PC-9 (cell line): ENCODE measurements at regions not wholly inside any gene's neighbourhood (a gene's known extent, or its start where the extent isn't known, plus 50 kb on each side); places are given as distances from the start of the nearest gene placed in this dataset.

Source experiments
- BruUV-seq: library from RNA; stranded (reverse); fragments of 400-500 nt; replicated peaks from 2 replicates; lab custom pipeline; 2021; lab: Mats Ljungman, UMichigan
- CTCF ChIA-PET: fragments of 300-600 bp; sonication (Branson Sonifier 250); formaldehyde crosslinking; loops from one replicate; lab custom pipeline; 2022; ENCODE audit warnings: antibody characterized with exemption; lab: Charles Lee
- POLR2A ChIA-PET: fragments of 300-600 bp; sonication (Branson Sonifier 250); formaldehyde crosslinking; loops from one replicate; lab custom pipeline; 2022; ENCODE audit warnings: antibody characterized with exemption; ENCODE audit not compliant: unreplicated experiment; lab: Charles Lee
- DNase-seq, 2 experiments: peaks; one replicate each; pipeline versions ENCODE4 v3.0.0 to v3.0.0-alpha.2; 2015 to 2022; ENCODE audit warnings: mixed read lengths in 1 of 2
- H2AFZ ChIP-seq: fragments of 200-600 bp; sonication (generic); 2 replicates; pipeline ENCODE4 v1.8.1; 2017; ENCODE audit warnings: antibody characterized with exemption
- H3F3A ChIP-seq: fragments of 200-600 bp; sonication (generic); 2 replicates; pipeline ENCODE4 v1.8.1; 2017; ENCODE audit warnings: antibody characterized with exemption, mild to moderate bottlenecking, low read depth; ENCODE audit not compliant: insufficient read depth
- H3K27ac ChIP-seq: fragments of 200-600 bp; sonication (generic); 2 replicates; pipeline ENCODE4 v1.6.1; 2016; ENCODE audit warnings: mixed run types
- H3K27me3 ChIP-seq: fragments of 200-600 bp; sonication (generic); 2 replicates; pipeline ENCODE4 v1.6.1; 2016; ENCODE audit warnings: low read depth, mixed run types; ENCODE audit not compliant: insufficient read depth
- H3K36me3 ChIP-seq: fragments of 200-600 bp; sonication (generic); 2 replicates; pipeline ENCODE4 v1.6.1; 2016; ENCODE audit warnings: low read depth, mixed run types
- H3K4me1 ChIP-seq: fragments of 200-600 bp; sonication (generic); replicated peaks from 2 replicates; pipeline ENCODE4 v1.6.1; 2016; ENCODE audit warnings: mixed run types; ENCODE audit not compliant: insufficient read depth
- H3K4me2 ChIP-seq: fragments of 200-600 bp; sonication (generic); 2 replicates; pipeline ENCODE4 v1.6.1; 2017; ENCODE audit warnings: mixed run types
- H3K4me3 ChIP-seq: fragments of 200-600 bp; sonication (generic); 2 replicates; pipeline ENCODE4 v1.6.1; 2016; ENCODE audit warnings: mixed run types
- H3K79me2 ChIP-seq: fragments of 200-600 bp; sonication (generic); 2 replicates; pipeline ENCODE4 v1.6.1; 2017; ENCODE audit warnings: low read depth, mixed run types
- H3K9me2 ChIP-seq: fragments of 200-600 bp; sonication (generic); 2 replicates; pipeline ENCODE4 v1.8.1; 2017; ENCODE audit warnings: mild to moderate bottlenecking; ENCODE audit not compliant: insufficient read depth
- H3K9me3 ChIP-seq: fragments of 200-600 bp; sonication (generic); 2 replicates; pipeline ENCODE4 v1.8.1; 2016; ENCODE audit warnings: low read depth; ENCODE audit not compliant: insufficient read depth
- H4K20me1 ChIP-seq: fragments of 200-600 bp; sonication (generic); 2 replicates; pipeline ENCODE4 v1.8.1; 2017; ENCODE audit not compliant: insufficient read depth
- EZH2 ChIP-seq: fragments of 200-600 bp; sonication (generic); IDR thresholded peaks from 2 replicates; pipeline ENCODE4 v1.8.0; 2017; ENCODE audit warnings: antibody characterized with exemption, low read depth
- intact Hi-C: fragments of 100-400 bp; cut with micrococcal nuclease; formaldehyde crosslinking; loops from one replicate; pipeline ENCODE4 v1.10.0; 2022; ENCODE audit not compliant: unreplicated experiment
- TF ChIP-seq, protein P1 (sequence below): fragments of 200-600 bp; sonication (generic); conservative IDR thresholded peaks from 2 replicates; pipeline ENCODE4 v1.6.1; 2017; ENCODE audit warnings: mixed run types, antibody characterized with exemption, mild to moderate bottlenecking, moderate library complexity

DNA sequence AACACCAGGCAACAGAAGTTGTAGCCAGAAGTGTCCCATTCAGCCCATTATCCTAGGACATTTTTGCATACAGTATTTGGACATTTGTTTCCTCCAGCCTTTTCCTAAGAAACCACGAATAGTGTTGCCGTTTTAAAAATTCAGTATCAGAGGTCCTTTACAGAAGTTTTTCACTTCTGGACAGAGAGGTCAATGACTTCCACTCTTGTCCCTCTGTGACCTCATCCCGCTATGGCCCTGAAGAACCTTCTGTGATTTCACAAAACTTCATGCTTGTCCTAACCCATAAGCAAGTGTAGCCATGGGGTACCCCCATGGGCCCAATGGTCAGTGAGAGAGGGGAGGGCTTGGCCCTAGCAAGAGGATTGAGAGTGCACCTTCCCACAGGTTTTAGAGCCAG lies 364.8 kb downstream of the TNS3 start:
- H3K9me2 ChIP-seq = no peaks in the 10 kb centered on the region; the same call in 1 of the 2 replicates
- no peak overlapping the region for H3K4me2 ChIP-seq
- no peaks in the 10 kb centered on the region for H3K4me1 ChIP-seq
- ChIA-PET CTCF (no interaction called here), POLR2A (no interaction called here)
- H3F3A ChIP-seq = no peaks in the 10 kb centered on the region
- intact Hi-C loops = no loop called here
- H2AFZ ChIP-seq = no peak overlapping the region
- H4K20me1 ChIP-seq = no peaks in the 10 kb centered on the region
- DNase-seq = no peak
- no peak overlapping the region for H3K4me3 ChIP-seq
- no peak overlapping the region for H3K27ac ChIP-seq
- H3K79me2 ChIP-seq = no peaks in the 10 kb centered on the region
- H3K9me3 ChIP-seq = no peaks in the 10 kb centered on the region
- TF ChIP-seq EZH2 = no peak
- TF ChIP-seq, protein P1, sequence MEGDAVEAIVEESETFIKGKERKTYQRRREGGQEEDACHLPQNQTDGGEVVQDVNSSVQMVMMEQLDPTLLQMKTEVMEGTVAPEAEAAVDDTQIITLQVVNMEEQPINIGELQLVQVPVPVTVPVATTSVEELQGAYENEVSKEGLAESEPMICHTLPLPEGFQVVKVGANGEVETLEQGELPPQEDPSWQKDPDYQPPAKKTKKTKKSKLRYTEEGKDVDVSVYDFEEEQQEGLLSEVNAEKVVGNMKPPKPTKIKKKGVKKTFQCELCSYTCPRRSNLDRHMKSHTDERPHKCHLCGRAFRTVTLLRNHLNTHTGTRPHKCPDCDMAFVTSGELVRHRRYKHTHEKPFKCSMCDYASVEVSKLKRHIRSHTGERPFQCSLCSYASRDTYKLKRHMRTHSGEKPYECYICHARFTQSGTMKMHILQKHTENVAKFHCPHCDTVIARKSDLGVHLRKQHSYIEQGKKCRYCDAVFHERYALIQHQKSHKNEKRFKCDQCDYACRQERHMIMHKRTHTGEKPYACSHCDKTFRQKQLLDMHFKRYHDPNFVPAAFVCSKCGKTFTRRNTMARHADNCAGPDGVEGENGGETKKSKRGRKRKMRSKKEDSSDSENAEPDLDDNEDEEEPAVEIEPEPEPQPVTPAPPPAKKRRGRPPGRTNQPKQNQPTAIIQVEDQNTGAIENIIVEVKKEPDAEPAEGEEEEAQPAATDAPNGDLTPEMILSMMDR = no peak
- peaks cover 7% of the 10 kb centered on the region for H3K27me3 ChIP-seq
- no peaks in the 10 kb centered on the region for H3K36me3 ChIP-seq
- BruUV-seq = no TSS peak

DNA sequence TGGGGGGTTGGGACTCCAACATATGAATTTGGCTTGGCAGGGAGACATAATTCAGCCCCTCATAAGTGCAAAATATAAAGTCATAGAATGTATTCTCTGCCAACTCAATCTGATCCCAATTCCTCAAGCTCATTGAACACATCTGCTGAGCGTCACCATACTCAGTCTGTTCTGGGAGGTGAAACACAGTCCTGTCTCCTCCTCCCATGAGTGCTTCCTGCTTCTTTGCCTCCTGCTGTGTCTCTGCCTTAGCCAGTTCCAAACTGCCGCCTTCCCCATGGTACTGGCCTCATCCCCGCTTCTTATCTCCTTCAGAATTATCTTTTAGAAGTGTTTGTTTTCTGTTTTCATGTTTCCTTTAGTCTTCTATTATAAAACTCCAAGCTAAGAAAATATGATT lies 365.5 kb downstream of the TNS3 start:
- H3K4me2 ChIP-seq = no peak overlapping the region
- no peaks in the 10 kb centered on the region for H3K4me1 ChIP-seq
- no peaks in the 10 kb centered on the region for H3K79me2 ChIP-seq
- POLR2A ChIA-PET = no interaction called here
- DNase-seq = no peak
- BruUV-seq = no TSS peak
- H3F3A ChIP-seq = no peaks in the 10 kb centered on the region
- CTCF ChIA-PET = no interaction called here
- TF ChIP-seq, protein P1 = no peak
- TF ChIP-seq EZH2 = no peak
- H3K9me3 ChIP-seq = no peaks in the 10 kb centered on the region
- H3K4me3 ChIP-seq = no peak overlapping the region
- no peaks in the 10 kb centered on the region; the same call in 1 of the 2 replicates for H3K9me2 ChIP-seq
- no peak overlapping the region for H3K27ac ChIP-seq
- H2AFZ ChIP-seq = no peak overlapping the region
- intact Hi-C loops = no loop called here
- H3K36me3 ChIP-seq = no peaks in the 10 kb centered on the region
- no peaks in the 10 kb centered on the region for H4K20me1 ChIP-seq
- peaks cover 7% of the 10 kb centered on the region for H3K27me3 ChIP-seq

DNA sequence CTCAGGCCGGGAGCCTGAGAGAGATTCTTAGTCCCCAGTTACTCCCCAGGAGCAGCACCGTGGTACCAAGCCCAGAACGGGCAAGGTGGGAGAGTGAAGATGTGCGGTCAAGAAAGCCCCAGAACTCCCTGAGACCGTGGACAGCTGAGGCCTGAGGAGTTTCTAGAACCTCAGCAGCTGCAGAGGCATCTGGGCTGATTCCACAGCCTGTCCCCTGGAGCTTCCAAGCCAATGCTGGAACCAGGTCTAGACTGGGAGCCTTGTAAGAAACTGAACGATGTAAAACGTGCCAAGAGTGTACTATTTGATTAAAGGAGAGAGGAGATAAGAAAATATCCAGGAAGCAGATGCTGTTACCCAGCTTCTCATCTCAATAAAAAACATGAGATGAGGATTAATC lies 366.3 kb downstream of the TNS3 start:
- Histone ChIP-seq H3F3A (no peaks in the 10 kb centered on the region), H3K27ac (no peak overlapping the region), H3K9me2 (no peaks in the 10 kb centered on the region; the same call in 1 of the 2 replicates), H3K4me1 (no peaks in the 10 kb centered on the region), H3K36me3 (no peaks in the 10 kb centered on the region), H2AFZ (no peak overlapping the region), H3K9me3 (no peaks in the 10 kb centered on the region), H3K4me2 (no peak overlapping the region), H4K20me1 (no peaks in the 10 kb centered on the region), H3K4me3 (no peak overlapping the region), H3K27me3 (peaks cover 9% of the 10 kb centered on the region; the same call in 1 of the 2 replicates), H3K79me2 (no peaks in the 10 kb centered on the region)
- ChIA-PET POLR2A (no interaction called here), CTCF (no interaction called here)
- no TSS peak for BruUV-seq
- intact Hi-C loops = no loop called here
- TF ChIP-seq EZH2 = no peak
- TF ChIP-seq, protein P1 = no peak
- DNase-seq = no peak
